ENCODE measurements at regions not wholly inside any gene's neighbourhood (a gene's known extent, or its start where the extent isn't known, plus 50 kb on each side); places are given as distances from the start of the nearest gene placed in this dataset.

GRCh38 chr4:189255636-189256035 is 685.0 kb upstream of the FRG1 start:
- TF ChIP-seq CTCF (IDR thresholded peaks at IDR 0.05) (no peak), POLR2A (IDR thresholded peaks at IDR 0.05) (no peak), POLR2AphosphoS5 (IDR thresholded peaks at IDR 0.05; ENCODE audit: insufficient read depth in 1 of 2, low read depth in 1 of 2) (no peak)
